OCI-LY7 (cell line): ENCODE measurements at regions not wholly inside any gene's neighbourhood (a gene's known extent, or its start where the extent isn't known, plus 50 kb on each side); places are given as distances from the start of the nearest gene placed in this dataset.

Source experiments
- EZH2phosphoT487 ChIP-seq: fragments of 200-600 bp; sonication (generic); IDR thresholded peaks from 2 replicates; pipeline ENCODE4 v1.6.1; 2018; ENCODE audit warnings: low read depth, borderline replicate concordance, mild to moderate bottlenecking, mixed run types, antibody characterized with exemption, low read length, moderate library complexity, mixed read lengths
- TF ChIP-seq, protein P1 (sequence below): fragments of 200-600 bp; sonication (generic); conservative IDR thresholded peaks from 2 replicates; pipeline ENCODE4 v1.5.1; 2014; ENCODE audit warnings: mild to moderate bottlenecking, antibody characterized with exemption, low read length, moderate library complexity, mixed read lengths

- TF ChIP-seq, protein P1, sequence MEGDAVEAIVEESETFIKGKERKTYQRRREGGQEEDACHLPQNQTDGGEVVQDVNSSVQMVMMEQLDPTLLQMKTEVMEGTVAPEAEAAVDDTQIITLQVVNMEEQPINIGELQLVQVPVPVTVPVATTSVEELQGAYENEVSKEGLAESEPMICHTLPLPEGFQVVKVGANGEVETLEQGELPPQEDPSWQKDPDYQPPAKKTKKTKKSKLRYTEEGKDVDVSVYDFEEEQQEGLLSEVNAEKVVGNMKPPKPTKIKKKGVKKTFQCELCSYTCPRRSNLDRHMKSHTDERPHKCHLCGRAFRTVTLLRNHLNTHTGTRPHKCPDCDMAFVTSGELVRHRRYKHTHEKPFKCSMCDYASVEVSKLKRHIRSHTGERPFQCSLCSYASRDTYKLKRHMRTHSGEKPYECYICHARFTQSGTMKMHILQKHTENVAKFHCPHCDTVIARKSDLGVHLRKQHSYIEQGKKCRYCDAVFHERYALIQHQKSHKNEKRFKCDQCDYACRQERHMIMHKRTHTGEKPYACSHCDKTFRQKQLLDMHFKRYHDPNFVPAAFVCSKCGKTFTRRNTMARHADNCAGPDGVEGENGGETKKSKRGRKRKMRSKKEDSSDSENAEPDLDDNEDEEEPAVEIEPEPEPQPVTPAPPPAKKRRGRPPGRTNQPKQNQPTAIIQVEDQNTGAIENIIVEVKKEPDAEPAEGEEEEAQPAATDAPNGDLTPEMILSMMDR, result no peak
- no peak for TF ChIP-seq EZH2phosphoT487
Observed at GRCh38 chr17:77393274-77393600, 252.5 kb downstream of the SEC14L1 start.
